Fibroblast of lung (primary cell): ENCODE measurements at regions not wholly inside any gene's neighbourhood (a gene's known extent, or its start where the extent isn't known, plus 50 kb on each side); places are given as distances from the start of the nearest gene placed in this dataset.

Source experiments
- DNase-seq, 2 donors: peaks; one replicate each; pipeline versions ENCODE4 v3.0.0 to v3.0.0-alpha.2; 2010; ENCODE audit warnings: low read depth in 2 of 2
- H2AFZ ChIP-seq: 2 replicates; pipeline ENCODE4 v1.5.1; 2012; ENCODE audit warnings: low read length, control low read depth, inconsistent platforms
- H3K27ac ChIP-seq: 2 replicates; pipeline ENCODE4 v1.5.1; 2011; ENCODE audit warnings: low read length, control low read depth; ENCODE audit not compliant: insufficient read depth
- H3K27me3 ChIP-seq: 2 replicates; pipeline ENCODE4 v1.5.1; 2011; ENCODE audit warnings: mild to moderate bottlenecking, low read length; ENCODE audit not compliant: control insufficient read depth, insufficient read depth
- H3K36me3 ChIP-seq: 2 replicates; pipeline ENCODE4 v1.5.1; 2011; ENCODE audit warnings: low read length; ENCODE audit not compliant: control insufficient read depth, insufficient read depth
- H3K4me1 ChIP-seq: 2 replicates; pipeline ENCODE4 v1.5.1; 2011; ENCODE audit warnings: low read length; ENCODE audit not compliant: control insufficient read depth, insufficient read depth; ENCODE audit errors: extremely low read depth
- H3K4me2 ChIP-seq: 2 replicates; pipeline ENCODE4 v1.5.1; 2011; ENCODE audit warnings: low read length, control low read depth; ENCODE audit not compliant: insufficient read depth; ENCODE audit errors: extremely low read depth
- H3K4me3 ChIP-seq, 4 experiments: fragments of 200-600 bp in 1 of 4; sonication (generic) in 1 of 4; replicated peaks in 1 of 4; 2 replicates each; pipeline ENCODE4 v1.5.1; 2011 to 2016; ENCODE audit warnings: low read length in 4 of 4, low read depth in 3 of 4, mild to moderate bottlenecking in 3 of 4, control low read depth in 2 of 4, inconsistent platforms in 1 of 4, mixed read lengths in 1 of 4; ENCODE audit not compliant: insufficient read depth in 1 of 4; ENCODE audit errors: control extremely low read depth in 1 of 4
- H3K79me2 ChIP-seq: 2 replicates; pipeline ENCODE4 v1.5.1; 2012; ENCODE audit warnings: mild to moderate bottlenecking, low read length, inconsistent platforms; ENCODE audit not compliant: control insufficient read depth, insufficient read depth
- H3K9ac ChIP-seq: 2 replicates; pipeline ENCODE4 v1.5.1; 2011; ENCODE audit warnings: mild to moderate bottlenecking, low read length, control low read depth; ENCODE audit not compliant: insufficient read depth
- H3K9me3 ChIP-seq: 2 replicates; pipeline ENCODE4 v1.5.1; 2012; ENCODE audit warnings: low read depth, low read length; ENCODE audit not compliant: control insufficient read depth, insufficient read depth
- H4K20me1 ChIP-seq: 2 replicates; pipeline ENCODE4 v1.5.1; 2011; ENCODE audit warnings: low read length; ENCODE audit not compliant: control insufficient read depth, insufficient read depth; ENCODE audit errors: extremely low read depth
- EZH2 ChIP-seq: IDR thresholded peaks from 2 replicates; pipeline ENCODE4 v1.5.1; 2012; ENCODE audit warnings: low read length, control low read depth, mild to moderate bottlenecking; ENCODE audit errors: missing control alignments
- TF ChIP-seq, protein P1 (sequence below), 2 donors: IDR thresholded peaks in 1 of 2; conservative IDR thresholded peaks in 1 of 2; 1 replicate in 1 of 2; 2 replicates in 1 of 2; pipeline ENCODE4 v1.5.1; 2011 to 2012; ENCODE audit warnings: low read length in 2 of 2, control low read depth in 1 of 2, inconsistent platforms in 1 of 2, low read depth in 1 of 2, mild to moderate bottlenecking in 1 of 2

DNA sequence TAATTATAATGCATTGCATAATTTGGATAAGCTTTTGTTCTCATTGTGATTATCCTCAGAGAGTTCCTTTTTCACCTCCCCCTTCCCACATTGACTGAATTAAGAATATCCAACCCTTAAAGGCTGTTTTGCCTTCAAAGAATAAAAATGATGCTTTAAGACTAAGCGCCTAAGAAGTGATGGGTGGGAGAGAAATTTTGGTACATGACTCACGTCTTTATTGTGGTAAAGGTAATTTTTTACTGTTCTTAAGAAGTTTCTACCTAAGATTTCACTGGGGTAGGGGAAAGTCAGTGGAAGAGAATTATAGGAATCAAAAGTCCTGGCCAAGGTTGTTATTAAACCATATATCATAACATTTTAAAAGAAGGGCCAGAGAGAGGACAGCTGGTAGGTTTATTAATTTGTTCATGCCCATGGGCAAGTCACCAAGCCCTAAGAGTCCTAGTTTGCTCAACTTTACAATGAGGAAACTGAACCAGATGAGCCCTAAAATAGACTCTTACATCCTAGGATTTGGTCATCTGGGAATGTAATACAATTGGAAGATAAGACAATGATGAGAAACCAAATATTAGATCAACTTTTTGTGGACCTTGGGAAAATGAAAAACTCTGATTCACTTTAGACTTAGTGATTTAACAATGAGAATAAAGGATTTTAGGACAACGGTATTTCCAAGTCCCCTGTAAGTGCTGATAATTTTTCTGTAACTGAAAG lies 101.1 kb upstream of the RASGRP1 start:
- H3K4me3 ChIP-seq, result no peak overlapping the region
- no peaks in the 10 kb centered on the region for H3K36me3 ChIP-seq
- no peaks in the 10 kb centered on the region for H4K20me1 ChIP-seq
- TF ChIP-seq, protein P1, sequence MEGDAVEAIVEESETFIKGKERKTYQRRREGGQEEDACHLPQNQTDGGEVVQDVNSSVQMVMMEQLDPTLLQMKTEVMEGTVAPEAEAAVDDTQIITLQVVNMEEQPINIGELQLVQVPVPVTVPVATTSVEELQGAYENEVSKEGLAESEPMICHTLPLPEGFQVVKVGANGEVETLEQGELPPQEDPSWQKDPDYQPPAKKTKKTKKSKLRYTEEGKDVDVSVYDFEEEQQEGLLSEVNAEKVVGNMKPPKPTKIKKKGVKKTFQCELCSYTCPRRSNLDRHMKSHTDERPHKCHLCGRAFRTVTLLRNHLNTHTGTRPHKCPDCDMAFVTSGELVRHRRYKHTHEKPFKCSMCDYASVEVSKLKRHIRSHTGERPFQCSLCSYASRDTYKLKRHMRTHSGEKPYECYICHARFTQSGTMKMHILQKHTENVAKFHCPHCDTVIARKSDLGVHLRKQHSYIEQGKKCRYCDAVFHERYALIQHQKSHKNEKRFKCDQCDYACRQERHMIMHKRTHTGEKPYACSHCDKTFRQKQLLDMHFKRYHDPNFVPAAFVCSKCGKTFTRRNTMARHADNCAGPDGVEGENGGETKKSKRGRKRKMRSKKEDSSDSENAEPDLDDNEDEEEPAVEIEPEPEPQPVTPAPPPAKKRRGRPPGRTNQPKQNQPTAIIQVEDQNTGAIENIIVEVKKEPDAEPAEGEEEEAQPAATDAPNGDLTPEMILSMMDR (conservative IDR thresholded peaks at IDR 0.05 in 1 of 2, IDR thresholded peaks at IDR 0.05 in 1 of 2; ENCODE audit: low read depth in 1 of 2, low read length in 2 of 2), result no peak
- H3K9ac ChIP-seq, result no peak overlapping the region
- no peak overlapping the region for H3K27ac ChIP-seq
- H3K27me3 ChIP-seq, result peaks cover 6% of the 10 kb centered on the region
- H3K9me3 ChIP-seq, result no peaks in the 10 kb centered on the region
- no peak overlapping the region for H3K4me2 ChIP-seq
- H2AFZ ChIP-seq, result no peak overlapping the region
- H3K4me1 ChIP-seq, result no peaks in the 10 kb centered on the region
- H3K79me2 ChIP-seq, result no peaks in the 10 kb centered on the region
- DNase-seq, result no peak

DNA sequence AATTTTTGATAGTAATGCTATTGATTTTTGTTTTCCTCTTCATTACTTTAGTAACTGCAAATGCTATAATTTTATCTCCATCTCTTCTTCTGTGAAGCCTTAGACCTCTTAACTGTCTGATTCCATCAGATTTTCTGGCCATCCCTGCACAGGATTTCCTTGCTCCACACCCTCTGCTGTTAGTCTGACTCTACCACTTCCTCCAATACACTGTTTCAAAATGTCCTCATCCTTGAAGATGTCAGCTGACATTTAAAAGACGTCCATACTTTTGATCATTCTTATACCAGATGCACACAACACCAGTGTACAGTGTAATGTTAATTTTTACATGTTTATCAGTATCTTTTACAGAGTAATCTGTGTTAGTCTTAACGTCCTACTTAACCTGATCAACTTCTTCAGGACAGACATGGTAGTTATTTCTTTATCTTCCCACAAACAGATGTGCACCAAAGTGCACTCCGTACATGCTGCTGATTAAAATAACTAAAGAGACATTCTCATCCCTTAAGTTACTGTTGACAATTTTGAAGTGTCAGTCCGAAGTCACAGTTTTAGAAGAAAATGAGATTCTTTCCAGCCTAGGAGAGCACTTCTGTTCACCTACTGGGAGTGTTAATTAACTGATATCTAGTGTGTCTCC lies 102.4 kb upstream of the RASGRP1 start:
- no peak for TF ChIP-seq EZH2
- TF ChIP-seq, protein P1 (conservative IDR thresholded peaks at IDR 0.05 in 1 of 2, IDR thresholded peaks at IDR 0.05 in 1 of 2; ENCODE audit: low read depth in 1 of 2, low read length in 2 of 2), result no peak
- Histone ChIP-seq H3K9me3 (no peaks in the 10 kb centered on the region), H2AFZ (no peak overlapping the region), H3K27ac (no peak overlapping the region), H3K4me2 (no peak overlapping the region), H3K36me3 (no peaks in the 10 kb centered on the region), H3K4me1 (no peaks in the 10 kb centered on the region), H3K27me3 (peaks cover 6% of the 10 kb centered on the region), H3K79me2 (no peaks in the 10 kb centered on the region), H4K20me1 (no peaks in the 10 kb centered on the region), H3K9ac (no peak overlapping the region), H3K4me3 (no peak overlapping the region)
- DNase-seq, result no peak

DNA sequence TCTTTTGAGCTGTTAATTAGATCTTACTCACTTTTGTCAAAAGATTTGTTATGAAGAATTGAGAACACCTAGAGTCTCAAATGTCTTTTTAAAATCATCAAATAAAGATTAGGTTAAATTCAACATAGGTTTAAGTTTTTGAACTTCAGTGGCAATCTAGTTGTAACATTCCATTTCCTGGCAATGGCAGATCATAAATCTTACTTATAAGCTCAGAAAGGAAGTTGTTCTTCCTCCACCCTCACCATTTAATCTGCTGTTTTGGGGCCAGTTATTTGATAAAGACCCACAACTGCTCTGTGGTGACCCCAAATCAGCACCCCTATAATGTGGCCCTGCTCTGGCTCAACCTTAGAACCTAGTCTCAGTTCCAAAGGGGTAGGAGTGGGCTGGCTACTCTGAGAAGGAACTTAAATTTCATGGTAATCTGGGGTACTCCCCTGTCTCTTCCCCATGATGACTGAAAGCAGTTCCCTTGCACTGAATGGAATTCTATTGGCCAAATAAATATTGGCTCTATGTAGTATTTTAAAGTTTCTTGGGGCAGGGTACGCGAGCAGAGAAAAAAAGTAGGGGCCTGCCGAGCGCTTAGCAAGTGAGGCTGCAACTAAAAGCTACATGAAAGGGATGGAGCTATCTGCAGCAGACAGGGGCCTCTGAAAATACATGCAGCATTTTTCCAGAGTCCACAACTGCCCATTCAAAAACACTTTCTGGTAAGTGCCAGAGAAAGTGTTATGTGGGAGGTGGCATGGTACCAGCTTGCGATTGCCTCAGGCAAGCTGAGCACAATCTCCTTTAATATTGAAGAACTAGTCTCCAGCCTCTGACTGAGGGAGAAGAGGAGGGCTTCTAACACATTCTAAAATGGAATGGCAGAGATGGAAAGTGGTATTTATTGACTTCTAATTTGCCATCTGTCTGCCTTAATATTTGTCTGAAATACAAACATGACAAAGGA lies 103.6 kb upstream of the RASGRP1 start:
- DNase-seq, result no peak
- no peaks in the 10 kb centered on the region for H3K4me1 ChIP-seq
- no peaks in the 10 kb centered on the region for H3K36me3 ChIP-seq
- no peak overlapping the region for H3K27ac ChIP-seq
- no peak overlapping the region for H2AFZ ChIP-seq
- H3K4me3 ChIP-seq, result no peak overlapping the region
- H3K27me3 ChIP-seq, result peaks cover 4% of the 10 kb centered on the region
- TF ChIP-seq EZH2, result no peak
- TF ChIP-seq, protein P1 (conservative IDR thresholded peaks at IDR 0.05 in 1 of 2, IDR thresholded peaks at IDR 0.05 in 1 of 2; ENCODE audit: low read depth in 1 of 2, low read length in 2 of 2), result no peak
- no peaks in the 10 kb centered on the region for H4K20me1 ChIP-seq
- no peak overlapping the region for H3K4me2 ChIP-seq
- H3K9ac ChIP-seq, result no peak overlapping the region
- no peaks in the 10 kb centered on the region for H3K9me3 ChIP-seq
- H3K79me2 ChIP-seq, result no peaks in the 10 kb centered on the region
